Panc1 (cell line): ENCODE measurements at regions not wholly inside any gene's neighbourhood (a gene's known extent, or its start where the extent isn't known, plus 50 kb on each side); places are given as distances from the start of the nearest gene placed in this dataset.

Experiments
- ATAC-seq: fragments of 200-7000 bp; cut with Tn5 transposase; 2 replicates; pipeline ENCODE4 v1.9.1; 2020; ENCODE audit warnings: mild to moderate bottlenecking, moderate library complexity
- BruUV-seq: library from RNA; stranded (reverse); fragments of 400-500 nt; replicated peaks from 2 replicates; lab custom pipeline; 2021; lab: Mats Ljungman, UMichigan
- CTCF ChIA-PET: fragments of 300-600 bp; sonication (Branson Sonifier 250); formaldehyde crosslinking; loops from one replicate; lab custom pipeline; 2022; ENCODE audit warnings: antibody characterized with exemption; lab: Charles Lee
- POLR2A ChIA-PET: fragments of 300-600 bp; sonication (Branson Sonifier 250); formaldehyde crosslinking; loops from one replicate; lab custom pipeline; 2022; ENCODE audit warnings: antibody characterized with exemption; lab: Charles Lee
- DNase-seq: peaks from one replicate; pipeline ENCODE4 v3.0.0-alpha.2; 2010; ENCODE audit warnings: low read depth, low spot score
- H3K27ac ChIP-seq: 2 replicates; pipeline ENCODE4 v1.5.1; 2011; ENCODE audit warnings: mild to moderate bottlenecking, low read length, inconsistent platforms
- H3K27me3 ChIP-seq: fragments of 200-500 bp; sonication (Bioruptor generic); 2 replicates; pipeline ENCODE4 v1.6.0; 2014; ENCODE audit warnings: low read length, inconsistent platforms; ENCODE audit not compliant: control insufficient read depth, insufficient read depth
- H3K36me3 ChIP-seq: fragments of 200-500 bp; sonication (Bioruptor generic); 2 replicates; pipeline ENCODE4 v1.5.1; 2014; ENCODE audit warnings: inconsistent platforms, mild to moderate bottlenecking, low read length, moderate library complexity; ENCODE audit not compliant: control insufficient read depth, insufficient read depth
- H3K4me1 ChIP-seq: 2 replicates; pipeline ENCODE4 v1.5.1; 2011; ENCODE audit warnings: inconsistent platforms, mild to moderate bottlenecking, low read length, moderate library complexity; ENCODE audit not compliant: control insufficient read depth, insufficient read depth
- H3K4me3 ChIP-seq, 2 experiments: 2 replicates each; pipeline ENCODE4 v1.5.1; 2011 to 2012; ENCODE audit warnings: low read depth in 2 of 2, low read length in 2 of 2, mild to moderate bottlenecking in 2 of 2, inconsistent platforms in 1 of 2, moderate library complexity in 1 of 2
- H3K9me3 ChIP-seq: fragments of 200-500 bp; sonication (Bioruptor generic); 2 replicates; pipeline ENCODE4 v1.5.1; 2014; ENCODE audit warnings: low read depth, mild to moderate bottlenecking, inconsistent platforms, low read length, moderate library complexity; ENCODE audit not compliant: control insufficient read depth, insufficient read depth
- POLR2AphosphoS5 ChIP-seq: IDR thresholded peaks from 2 replicates; pipeline ENCODE4 v1.6.1; 2012; ENCODE audit warnings: mild to moderate bottlenecking, low read depth, low read length, moderate library complexity
- SIN3A ChIP-seq: IDR thresholded peaks from 2 replicates; pipeline ENCODE4 v1.6.1; 2012; ENCODE audit warnings: low read depth, mild to moderate bottlenecking, low read length, moderate library complexity, borderline replicate concordance; ENCODE audit not compliant: insufficient read depth
- TCF7L2 ChIP-seq: IDR thresholded peaks from 2 replicates; pipeline ENCODE4 v1.6.1; 2011; ENCODE audit warnings: mild to moderate bottlenecking, low read depth, low read length, inconsistent platforms
- in situ Hi-C: cut with HindIII; loops from 2 replicates; pipeline ENCODE4 v1.10.0; 2016; ENCODE audit warnings: low sequenced_read_pairs, low pct_unique_long_range_greater_than_20kb
- intact Hi-C: fragments of 100-400 bp; cut with micrococcal nuclease; formaldehyde crosslinking; loops from one replicate; pipeline ENCODE4 v1.10.0; 2022; ENCODE audit not compliant: unreplicated experiment
- TF ChIP-seq, protein P1 (sequence below): fragments of 450-650 bp; IDR thresholded peaks from 2 replicates; pipeline ENCODE4 v1.5.1; 2017; ENCODE audit warnings: mild to moderate bottlenecking
- TF ChIP-seq, protein P2 (sequence below), 2 experiments: IDR thresholded peaks; 2 replicates each; pipeline ENCODE4 v1.6.1; 2011 to 2012; ENCODE audit warnings: low read depth in 2 of 2, control low read depth in 1 of 2, low read length in 1 of 2, mild to moderate bottlenecking in 1 of 2, moderate library complexity in 1 of 2; ENCODE audit not compliant: insufficient read depth in 1 of 2

DNA sequence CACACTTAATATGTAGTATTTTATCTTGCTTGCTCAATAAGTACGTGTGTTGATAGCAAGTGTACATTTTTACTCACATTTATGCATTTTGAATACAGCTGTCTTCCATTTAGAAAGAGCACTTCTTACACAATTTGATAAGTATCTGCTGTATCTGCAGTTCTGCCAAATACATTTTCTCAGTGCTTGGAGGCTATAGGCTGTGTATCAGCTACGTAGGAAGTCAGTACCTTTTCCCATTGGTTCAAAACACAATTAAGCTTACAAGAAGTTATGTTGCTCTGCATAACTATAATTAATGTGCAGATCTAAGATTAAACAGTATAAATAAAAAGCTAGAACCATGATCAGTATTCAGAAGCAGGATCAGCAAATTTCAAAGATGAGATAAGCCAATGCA lies 503.6 kb upstream of the SMIM21 start:
- ChIA-PET CTCF (no interaction called here), POLR2A (no interaction called here)
- BruUV-seq, result no TSS peak
- intact Hi-C loops (no loop called here), in situ Hi-C loops (no loop called here)
- no peak for ATAC-seq
- no peaks in the 10 kb centered on the region for H3K4me1 ChIP-seq
- no peak overlapping the region for H3K4me3 ChIP-seq
- H3K36me3 ChIP-seq, result no peaks in the 10 kb centered on the region
- H3K9me3 ChIP-seq, result no peaks in the 10 kb centered on the region
- H3K27me3 ChIP-seq, result no peaks in the 10 kb centered on the region
- DNase-seq, result no peak
- no peak overlapping the region for H3K27ac ChIP-seq
- no peak for TF ChIP-seq SIN3A

DNA sequence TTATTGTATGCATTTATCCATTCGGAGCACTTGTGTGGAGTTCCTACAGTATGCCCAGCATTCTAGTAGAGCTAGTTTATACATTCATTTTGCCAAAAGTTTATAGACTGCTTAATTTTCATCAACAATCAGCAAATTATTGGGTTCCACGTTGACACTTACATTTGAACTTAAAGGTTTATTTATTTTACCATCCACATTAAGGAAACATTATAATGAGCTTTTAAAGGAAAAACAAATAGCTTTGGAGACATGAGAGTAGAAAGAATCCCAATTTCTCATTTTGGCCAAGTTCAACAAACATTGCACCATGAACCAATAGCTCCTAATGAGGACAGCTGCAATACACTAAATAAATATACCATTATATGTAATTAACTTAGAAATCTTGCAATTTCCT lies 501.2 kb upstream of the SMIM21 start:
- no peak overlapping the region for H3K4me3 ChIP-seq
- H3K36me3 ChIP-seq, result no peaks in the 10 kb centered on the region
- no peaks in the 10 kb centered on the region for H3K27me3 ChIP-seq
- no TSS peak for BruUV-seq
- TF ChIP-seq, protein P1, sequence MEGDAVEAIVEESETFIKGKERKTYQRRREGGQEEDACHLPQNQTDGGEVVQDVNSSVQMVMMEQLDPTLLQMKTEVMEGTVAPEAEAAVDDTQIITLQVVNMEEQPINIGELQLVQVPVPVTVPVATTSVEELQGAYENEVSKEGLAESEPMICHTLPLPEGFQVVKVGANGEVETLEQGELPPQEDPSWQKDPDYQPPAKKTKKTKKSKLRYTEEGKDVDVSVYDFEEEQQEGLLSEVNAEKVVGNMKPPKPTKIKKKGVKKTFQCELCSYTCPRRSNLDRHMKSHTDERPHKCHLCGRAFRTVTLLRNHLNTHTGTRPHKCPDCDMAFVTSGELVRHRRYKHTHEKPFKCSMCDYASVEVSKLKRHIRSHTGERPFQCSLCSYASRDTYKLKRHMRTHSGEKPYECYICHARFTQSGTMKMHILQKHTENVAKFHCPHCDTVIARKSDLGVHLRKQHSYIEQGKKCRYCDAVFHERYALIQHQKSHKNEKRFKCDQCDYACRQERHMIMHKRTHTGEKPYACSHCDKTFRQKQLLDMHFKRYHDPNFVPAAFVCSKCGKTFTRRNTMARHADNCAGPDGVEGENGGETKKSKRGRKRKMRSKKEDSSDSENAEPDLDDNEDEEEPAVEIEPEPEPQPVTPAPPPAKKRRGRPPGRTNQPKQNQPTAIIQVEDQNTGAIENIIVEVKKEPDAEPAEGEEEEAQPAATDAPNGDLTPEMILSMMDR, result no peak
- TF ChIP-seq TCF7L2 (no peak), SIN3A (no peak), POLR2AphosphoS5 (no peak)
- TF ChIP-seq, protein P2, sequence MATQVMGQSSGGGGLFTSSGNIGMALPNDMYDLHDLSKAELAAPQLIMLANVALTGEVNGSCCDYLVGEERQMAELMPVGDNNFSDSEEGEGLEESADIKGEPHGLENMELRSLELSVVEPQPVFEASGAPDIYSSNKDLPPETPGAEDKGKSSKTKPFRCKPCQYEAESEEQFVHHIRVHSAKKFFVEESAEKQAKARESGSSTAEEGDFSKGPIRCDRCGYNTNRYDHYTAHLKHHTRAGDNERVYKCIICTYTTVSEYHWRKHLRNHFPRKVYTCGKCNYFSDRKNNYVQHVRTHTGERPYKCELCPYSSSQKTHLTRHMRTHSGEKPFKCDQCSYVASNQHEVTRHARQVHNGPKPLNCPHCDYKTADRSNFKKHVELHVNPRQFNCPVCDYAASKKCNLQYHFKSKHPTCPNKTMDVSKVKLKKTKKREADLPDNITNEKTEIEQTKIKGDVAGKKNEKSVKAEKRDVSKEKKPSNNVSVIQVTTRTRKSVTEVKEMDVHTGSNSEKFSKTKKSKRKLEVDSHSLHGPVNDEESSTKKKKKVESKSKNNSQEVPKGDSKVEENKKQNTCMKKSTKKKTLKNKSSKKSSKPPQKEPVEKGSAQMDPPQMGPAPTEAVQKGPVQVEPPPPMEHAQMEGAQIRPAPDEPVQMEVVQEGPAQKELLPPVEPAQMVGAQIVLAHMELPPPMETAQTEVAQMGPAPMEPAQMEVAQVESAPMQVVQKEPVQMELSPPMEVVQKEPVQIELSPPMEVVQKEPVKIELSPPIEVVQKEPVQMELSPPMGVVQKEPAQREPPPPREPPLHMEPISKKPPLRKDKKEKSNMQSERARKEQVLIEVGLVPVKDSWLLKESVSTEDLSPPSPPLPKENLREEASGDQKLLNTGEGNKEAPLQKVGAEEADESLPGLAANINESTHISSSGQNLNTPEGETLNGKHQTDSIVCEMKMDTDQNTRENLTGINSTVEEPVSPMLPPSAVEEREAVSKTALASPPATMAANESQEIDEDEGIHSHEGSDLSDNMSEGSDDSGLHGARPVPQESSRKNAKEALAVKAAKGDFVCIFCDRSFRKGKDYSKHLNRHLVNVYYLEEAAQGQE (IDR thresholded peaks at IDR 0.05; ENCODE audit: insufficient read depth in 1 of 2, low read depth in 2 of 2, low read length in 1 of 2), result no peak
- no peak for ATAC-seq
- no peaks in the 10 kb centered on the region for H3K4me1 ChIP-seq
- intact Hi-C loops (no loop called here), in situ Hi-C loops (no loop called here)
- ChIA-PET CTCF (no interaction called here), POLR2A (no interaction called here)
- DNase-seq, result no peak
- no peak overlapping the region for H3K27ac ChIP-seq
- H3K9me3 ChIP-seq, result no peaks in the 10 kb centered on the region

DNA sequence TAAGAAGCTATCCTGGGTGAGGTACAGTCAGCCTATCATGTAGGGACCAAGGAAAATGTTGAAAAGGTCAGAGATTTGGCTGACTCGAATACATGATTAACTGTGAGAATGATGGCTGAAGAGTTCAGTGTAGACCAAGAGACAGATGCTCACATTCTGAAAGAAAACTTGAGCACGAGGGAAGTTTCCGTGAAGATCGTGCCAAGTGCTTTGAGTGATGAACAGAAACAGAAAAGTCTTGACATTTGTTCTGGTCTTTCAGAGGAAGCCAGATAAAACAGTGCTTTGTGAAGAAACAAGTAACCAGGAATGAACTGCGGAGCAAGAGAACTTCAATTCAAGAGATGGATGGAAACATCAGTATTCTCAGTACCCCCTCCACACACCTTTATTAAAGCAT lies 500.3 kb upstream of the SMIM21 start:
- no peaks in the 10 kb centered on the region for H3K36me3 ChIP-seq
- in situ Hi-C loops, result no loop called here
- no peak for ATAC-seq
- DNase-seq, result no peak
- BruUV-seq, result no TSS peak
- ChIA-PET POLR2A (no interaction called here), CTCF (no interaction called here)
- H3K27ac ChIP-seq, result no peak overlapping the region
- no peaks in the 10 kb centered on the region for H3K27me3 ChIP-seq
- H3K4me3 ChIP-seq, result no peak overlapping the region
- H3K4me1 ChIP-seq, result no peaks in the 10 kb centered on the region
- H3K9me3 ChIP-seq, result no peaks in the 10 kb centered on the region
- intact Hi-C loops, result no loop called here
- TF ChIP-seq, protein P1, result no peak
- TF ChIP-seq, protein P2 (IDR thresholded peaks at IDR 0.05; ENCODE audit: insufficient read depth in 1 of 2, low read depth in 2 of 2, low read length in 1 of 2), result no peak
- no peak for TF ChIP-seq POLR2AphosphoS5
- TF ChIP-seq SIN3A, result no peak
